Fibroblast of skin of back (primary cell): ENCODE measurements at regions not wholly inside any gene's neighbourhood (a gene's known extent, or its start where the extent isn't known, plus 50 kb on each side); places are given as distances from the start of the nearest gene placed in this dataset.

Experiments
- DNase-seq: peaks from one replicate; pipeline ENCODE4 v3.0.0-alpha.2; 2013

DNA sequence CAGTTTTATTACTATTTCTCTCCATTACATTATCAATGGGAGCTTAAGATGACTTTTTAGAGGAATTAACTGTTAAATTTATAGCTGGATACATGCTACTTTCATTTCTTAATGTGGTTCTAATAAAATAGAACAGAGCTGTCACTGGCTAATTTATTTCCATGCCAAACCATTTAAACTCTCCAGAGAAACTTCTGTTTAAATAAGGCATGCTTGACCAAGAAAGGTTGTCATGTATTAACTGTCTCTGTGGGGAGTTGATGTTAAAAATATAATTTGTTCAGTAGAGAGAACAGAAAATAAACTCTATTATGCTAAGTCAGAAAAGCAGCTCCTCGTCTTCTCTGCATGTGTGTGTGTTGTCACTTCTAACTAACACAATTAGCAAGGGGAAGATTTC, 447.4 kb downstream of the SLC16A7 start:
- DNase-seq = no peak

DNA sequence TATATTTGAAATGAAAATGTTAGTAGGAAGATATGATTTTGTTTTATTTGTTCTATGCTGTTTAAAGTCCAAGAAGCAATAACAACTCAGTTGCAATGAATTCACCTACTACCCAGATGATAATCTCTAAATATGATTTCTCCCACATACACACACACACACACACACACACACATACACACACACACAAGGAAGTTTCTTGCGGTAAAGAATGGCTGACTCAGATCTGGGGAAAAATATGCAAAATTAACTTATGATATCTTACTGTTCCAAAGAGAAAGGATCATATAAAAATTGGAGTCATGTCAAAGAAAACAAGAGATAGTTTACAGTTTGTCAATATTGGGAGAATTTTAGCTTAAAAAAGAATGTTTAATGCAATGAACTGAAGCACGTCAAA, 456.7 kb downstream of the SLC16A7 start:
- DNase-seq = peak; percentile 37

DNA sequence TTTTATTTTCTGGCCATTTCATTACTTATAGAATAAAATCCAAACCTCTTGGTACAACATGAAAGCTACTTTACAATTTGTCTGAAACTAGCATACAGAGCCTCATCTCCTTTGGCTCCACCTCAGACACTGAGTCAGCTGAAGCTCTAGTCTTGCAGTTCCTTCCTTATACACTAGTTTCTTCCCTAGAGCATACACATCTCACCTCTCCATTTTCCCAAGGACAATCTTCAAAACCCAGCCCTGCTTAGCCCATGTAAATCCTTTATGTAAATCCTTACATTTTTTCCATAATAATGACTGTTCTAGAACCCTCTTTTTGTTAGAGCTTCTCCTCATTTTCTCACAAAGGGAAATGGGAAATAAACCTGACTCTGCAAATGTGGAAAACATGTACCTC, 463.4 kb downstream of the SLC16A7 start:
- no peak for DNase-seq

GRCh38 chr12:60066655-60067054, 470.8 kb downstream of the SLC16A7 start:
- DNase-seq = no peak

GRCh38 chr12:60070552-60070951, 474.7 kb downstream of the SLC16A7 start:
- no peak for DNase-seq

DNA sequence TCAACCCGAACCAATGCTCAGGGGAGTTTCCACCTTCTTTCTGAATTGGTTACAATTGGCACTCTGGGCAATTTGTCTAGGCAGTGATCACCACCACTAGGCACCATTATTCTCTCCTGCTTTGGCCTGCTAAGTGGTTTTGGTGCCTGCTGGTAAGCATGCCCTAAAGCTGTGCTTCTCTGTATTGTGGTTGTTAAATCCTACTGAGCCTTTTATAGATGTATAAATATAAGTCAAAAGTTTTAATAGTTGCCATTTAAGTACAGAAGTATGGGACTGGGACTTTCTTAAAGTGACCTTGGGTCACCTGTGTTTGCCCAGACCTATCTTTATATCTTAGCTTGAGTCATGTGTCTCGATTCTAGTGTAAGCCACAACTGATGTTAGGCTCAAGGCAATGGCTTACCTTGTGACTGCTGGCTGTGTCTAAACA, 475.9 kb downstream of the SLC16A7 start:
- no peak for DNase-seq

DNA sequence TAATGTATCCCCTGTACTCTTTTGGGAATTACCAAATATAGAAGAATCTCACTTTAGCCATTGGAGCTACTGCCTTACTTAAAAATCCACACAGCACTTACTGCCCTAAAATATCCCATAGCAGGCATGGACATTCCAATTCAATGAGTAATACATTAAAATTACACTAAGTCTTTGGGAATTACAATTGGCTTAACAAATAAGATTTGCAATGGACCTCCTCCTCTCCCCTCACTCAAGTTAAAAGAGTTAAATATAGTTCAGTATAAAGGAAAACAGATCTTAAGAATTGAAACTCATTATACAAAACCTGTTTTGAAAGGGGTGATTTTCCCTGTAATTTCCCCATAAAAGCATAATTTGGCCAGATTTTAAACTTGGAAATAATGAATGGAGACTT, 477.1 kb downstream of the SLC16A7 start:
- DNase-seq = peak; percentile 87

- no peak for DNase-seq
Observed at GRCh38 chr12:60075091-60075490, 479.3 kb downstream of the SLC16A7 start.

- no peak for DNase-seq
Observed at GRCh38 chr12:60078026-60078425, 482.2 kb downstream of the SLC16A7 start.

DNA sequence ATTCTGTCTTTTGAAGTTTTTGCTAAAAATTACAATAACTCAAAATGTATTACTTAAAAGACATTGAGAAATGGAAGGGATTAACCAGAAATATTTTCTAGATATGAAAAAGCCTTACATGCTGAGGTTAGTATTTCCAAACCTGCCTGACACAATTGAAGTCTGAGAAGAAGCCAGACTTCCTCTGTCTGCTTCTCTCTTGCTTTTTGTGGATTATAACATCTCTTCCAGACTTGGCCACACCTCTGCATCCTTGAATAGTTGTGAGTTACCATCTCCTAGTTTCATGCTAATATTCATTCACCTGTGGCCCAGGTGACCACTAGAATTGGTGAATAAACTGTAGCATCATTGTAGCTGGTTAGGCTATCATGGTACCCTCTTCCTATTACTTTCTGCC, 497.6 kb downstream of the SLC16A7 start:
- DNase-seq = no peak

DNA sequence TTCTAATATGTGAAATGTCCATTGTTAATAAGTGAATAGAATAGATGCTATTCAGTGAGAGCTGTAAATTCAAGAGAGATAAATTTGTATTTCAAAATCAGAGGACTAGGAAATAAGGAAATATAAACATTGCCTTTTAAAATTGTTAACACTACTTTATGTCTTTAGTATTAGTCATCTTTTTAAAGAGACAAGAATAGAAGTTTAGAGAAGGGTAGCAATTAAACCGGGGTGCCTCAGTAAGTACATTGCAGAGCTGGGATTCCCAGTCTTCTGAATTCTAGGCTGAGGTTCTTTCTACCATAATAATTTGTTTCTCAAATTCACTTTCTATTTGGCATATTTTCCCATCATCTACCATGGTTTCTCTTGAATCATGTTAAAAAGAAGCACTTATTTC, 498.6 kb downstream of the SLC16A7 start:
- no peak for DNase-seq

GRCh38 chr12:60096727-60097126, 500.9 kb downstream of the SLC16A7 start:
- DNase-seq = no peak

DNA sequence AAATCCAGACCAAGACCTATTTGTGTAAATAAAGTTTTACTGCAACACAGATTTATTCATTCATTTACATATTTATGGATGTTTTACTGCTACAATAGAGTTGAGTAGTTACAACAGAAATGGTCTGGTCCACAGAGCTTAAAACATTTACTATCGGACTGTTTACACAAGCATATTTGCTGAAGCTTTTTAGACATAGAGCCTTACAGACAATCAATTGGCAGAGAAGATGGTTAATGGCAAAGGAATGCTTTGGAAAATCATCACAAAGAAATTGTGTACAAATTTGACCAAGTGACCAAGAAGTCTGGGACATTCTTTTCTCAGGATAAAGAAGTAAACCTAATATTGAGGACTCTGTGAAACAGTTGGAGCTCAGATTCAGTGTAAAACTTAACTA, 504.3 kb downstream of the SLC16A7 start:
- DNase-seq = peak; percentile 81

DNA sequence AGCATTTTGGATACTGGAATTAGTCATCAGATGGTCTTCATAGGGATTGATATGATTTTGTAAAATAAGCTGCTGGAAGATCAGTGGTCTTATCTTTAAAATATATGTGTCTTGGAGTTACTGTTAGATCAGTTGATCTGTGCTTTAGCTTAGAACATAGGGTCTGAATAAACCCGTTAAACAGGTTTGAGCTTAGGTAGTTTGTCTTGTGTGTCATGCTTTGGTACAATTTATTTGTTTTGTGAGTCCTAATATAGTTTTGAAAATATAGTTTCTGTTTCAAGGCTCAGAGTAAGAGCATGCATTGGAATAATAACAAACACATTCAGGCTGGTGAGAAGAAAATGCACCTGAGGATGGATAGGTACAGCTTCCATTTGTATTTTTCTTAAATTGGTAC, 505.0 kb downstream of the SLC16A7 start:
- DNase-seq = no peak

DNA sequence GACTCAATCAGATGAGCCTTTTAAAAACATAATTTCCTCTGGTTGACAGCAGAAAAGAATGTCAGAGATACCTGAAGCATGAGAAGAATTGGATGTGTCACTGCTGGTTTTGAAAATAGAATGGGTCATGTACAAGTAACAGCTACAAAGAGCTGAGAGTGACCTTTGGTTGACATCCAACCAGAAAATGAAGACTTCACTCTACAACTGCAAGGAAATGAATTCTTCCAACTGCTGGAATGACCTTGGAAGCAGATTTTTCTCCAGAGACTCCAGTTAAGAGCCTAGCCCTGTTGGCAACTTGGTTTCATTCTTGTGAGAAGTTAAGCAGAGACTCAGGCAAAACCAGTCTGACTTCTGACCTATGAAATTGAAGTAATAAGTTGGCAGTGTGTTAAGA, 505.9 kb downstream of the SLC16A7 start:
- peak; percentile 90 for DNase-seq

DNA sequence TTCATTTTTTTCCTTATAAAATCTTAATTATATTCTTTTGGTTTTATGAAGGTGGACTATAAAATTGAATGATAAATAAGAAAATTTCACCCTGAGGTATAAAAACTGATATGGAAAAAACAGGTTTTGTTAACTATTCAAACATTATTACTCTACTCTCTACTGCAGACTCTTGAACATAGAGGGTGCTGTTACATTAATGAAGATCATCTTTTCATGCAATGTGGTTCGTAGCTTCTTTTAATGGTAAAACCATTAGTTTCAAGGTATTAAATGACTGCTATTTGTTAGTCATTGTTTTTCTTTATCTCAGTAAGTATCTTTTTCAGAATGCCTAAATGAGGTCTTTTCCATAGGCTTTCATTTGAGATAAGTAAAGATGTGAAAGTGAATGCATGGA, 510.4 kb downstream of the SLC16A7 start:
- DNase-seq = peak; percentile 20

DNA sequence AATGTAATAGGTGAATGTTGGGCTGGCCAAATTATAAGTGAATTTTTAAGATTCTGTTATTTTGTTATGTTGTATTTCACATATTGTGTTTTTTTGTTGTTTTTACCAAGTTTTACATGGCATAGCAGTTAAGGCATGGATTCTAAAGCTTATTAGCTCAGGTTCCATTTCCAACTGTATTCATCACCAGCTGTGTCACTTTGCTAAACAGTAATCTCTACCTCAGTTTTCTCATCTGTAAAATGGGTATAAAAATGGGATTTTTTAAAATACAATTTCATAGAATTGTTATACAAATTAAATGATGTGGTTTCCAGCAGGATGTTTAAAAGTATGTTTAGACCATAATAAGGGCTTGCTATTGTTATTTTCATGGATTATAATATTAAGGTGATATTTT, 512.2 kb downstream of the SLC16A7 start:
- no peak for DNase-seq

GRCh38 chr12:60112063-60112462, 516.2 kb downstream of the SLC16A7 start:
- DNase-seq = no peak

DNA sequence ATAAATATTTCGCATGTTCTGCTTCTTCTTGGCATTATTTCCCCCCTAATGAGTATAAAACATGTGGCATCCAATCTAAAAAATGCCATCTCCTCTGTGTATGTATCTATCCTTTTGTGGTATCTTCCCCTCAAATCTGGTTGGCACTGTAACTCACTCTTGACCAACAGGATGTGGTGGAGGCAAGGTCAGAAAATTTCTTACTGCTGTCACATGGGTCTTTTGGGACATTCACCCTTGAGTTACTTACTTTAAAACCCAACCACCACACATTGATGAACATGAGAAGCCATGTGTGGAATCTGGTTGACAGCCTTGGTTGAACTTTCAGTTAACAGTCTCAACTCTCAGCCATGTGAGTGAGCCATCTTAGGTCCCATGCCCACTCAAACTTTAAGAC, 516.9 kb downstream of the SLC16A7 start:
- DNase-seq = no peak

GRCh38 chr12:60114169-60114568, 518.3 kb downstream of the SLC16A7 start:
- DNase-seq = no peak

DNA sequence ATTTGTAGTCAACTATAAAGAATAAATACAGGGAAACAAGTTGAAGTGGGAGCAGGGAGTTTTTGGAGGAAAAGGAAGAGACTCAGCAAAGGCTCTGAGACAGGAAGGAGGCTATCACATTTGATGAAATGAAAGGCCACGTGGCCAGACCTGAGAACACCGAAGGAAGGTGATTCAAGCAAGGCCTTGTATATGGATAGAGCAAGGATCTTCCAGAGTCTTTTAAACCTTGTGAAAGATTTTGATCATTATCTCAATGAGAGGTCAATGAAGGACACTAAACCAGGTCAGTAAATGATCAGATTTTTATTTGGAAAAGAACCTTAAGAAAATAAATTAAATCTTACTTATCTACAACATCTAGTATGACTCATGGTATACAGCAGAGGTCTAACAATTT, 523.5 kb downstream of the SLC16A7 start:
- no peak for DNase-seq

DNA sequence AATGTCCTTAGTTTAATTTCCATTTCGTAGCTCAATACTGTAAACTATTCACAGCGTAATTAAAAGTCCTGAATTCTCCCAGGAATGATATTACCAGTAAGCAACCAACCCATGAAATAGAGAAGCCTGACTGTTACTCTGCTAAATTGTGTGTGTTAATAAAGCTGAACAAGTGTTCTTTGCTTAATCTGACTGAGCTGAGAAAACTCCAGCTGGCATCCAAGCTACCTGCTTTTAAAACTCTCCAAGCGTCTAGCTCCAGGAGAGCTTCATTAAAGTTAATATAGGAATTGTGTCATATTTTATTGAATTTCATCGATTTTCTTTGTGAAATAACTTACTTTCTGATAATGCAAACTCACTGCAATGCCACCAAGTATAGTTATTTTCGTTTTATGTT, 524.4 kb downstream of the SLC16A7 start:
- no peak for DNase-seq

DNA sequence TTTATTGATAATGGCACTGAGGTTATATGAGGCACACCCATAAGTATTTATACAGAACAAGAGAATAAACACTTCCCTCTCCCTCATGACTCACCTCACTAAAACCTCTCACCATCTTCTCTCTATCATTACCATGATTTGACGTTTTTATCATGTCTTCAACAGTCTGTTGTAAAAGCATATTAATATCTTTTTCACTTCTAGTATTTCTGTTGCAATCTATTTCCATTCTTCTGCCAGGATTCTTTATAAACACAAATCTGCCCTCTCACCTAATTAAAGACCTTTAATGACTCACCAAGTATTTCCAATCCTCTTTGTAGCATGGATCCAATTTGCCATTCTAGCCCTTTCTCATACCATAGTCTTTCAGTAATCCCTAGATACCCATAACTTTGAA, 527.7 kb downstream of the SLC16A7 start:
- DNase-seq = no peak

GRCh38 chr12:60137513-60137912, 541.7 kb downstream of the SLC16A7 start:
- peak; percentile 10 for DNase-seq

- DNase-seq = no peak
Observed at GRCh38 chr12:60138526-60138925, 542.7 kb downstream of the SLC16A7 start.

- DNase-seq = no peak
Observed at GRCh38 chr12:60144395-60144794, 548.6 kb downstream of the SLC16A7 start.
